GM11168 (cell line): ENCODE measurements at regions not wholly inside any gene's neighbourhood (a gene's known extent, or its start where the extent isn't known, plus 50 kb on each side); places are given as distances from the start of the nearest gene placed in this dataset.

Source experiments
- in situ Hi-C: fragments of 300-500 bp; cut with MboI; formaldehyde crosslinking; loops from one replicate; pipeline ENCODE4 v1.12.0; 2022; ENCODE audit warnings: low sequenced_read_pairs; ENCODE audit not compliant: unreplicated experiment

- in situ Hi-C loops = no loop called here
Observed at GRCh38 chr15:47399100-47399499, 318.2 kb upstream of the SEMA6D start.

GRCh38 chr15:47400603-47401002, 316.7 kb upstream of the SEMA6D start:
- in situ Hi-C loops = no loop called here

GRCh38 chr15:47401427-47401826, 315.9 kb upstream of the SEMA6D start:
- in situ Hi-C loops = no loop called here

GRCh38 chr15:47402829-47403228, 314.5 kb upstream of the SEMA6D start:
- in situ Hi-C loops = no loop called here

GRCh38 chr15:47404877-47405276, 312.4 kb upstream of the SEMA6D start:
- in situ Hi-C loops = no loop called here

GRCh38 chr15:47405365-47406162, 311.7 kb upstream of the SEMA6D start:
- in situ Hi-C loops = no loop called here

- in situ Hi-C loops = no loop called here
Observed at GRCh38 chr15:47407692-47408091, 309.6 kb upstream of the SEMA6D start.

GRCh38 chr15:47409038-47409437, 308.3 kb upstream of the SEMA6D start:
- in situ Hi-C loops = no loop called here

- in situ Hi-C loops = no loop called here
Observed at GRCh38 chr15:47409600-47409999, 307.7 kb upstream of the SEMA6D start.

- in situ Hi-C loops = no loop called here
Observed at GRCh38 chr15:47410247-47410646, 307.1 kb upstream of the SEMA6D start.

GRCh38 chr15:47411733-47412132, 305.6 kb upstream of the SEMA6D start:
- in situ Hi-C loops = no loop called here

GRCh38 chr15:47412136-47412535, 305.2 kb upstream of the SEMA6D start:
- in situ Hi-C loops = no loop called here

GRCh38 chr15:47412802-47413201, 304.5 kb upstream of the SEMA6D start:
- in situ Hi-C loops = no loop called here

GRCh38 chr15:47414207-47414606, 303.1 kb upstream of the SEMA6D start:
- in situ Hi-C loops = no loop called here

GRCh38 chr15:47415539-47415971, 301.8 kb upstream of the SEMA6D start:
- in situ Hi-C loops = no loop called here

- in situ Hi-C loops = no loop called here
Observed at GRCh38 chr15:47422881-47423665, 294.2 kb upstream of the SEMA6D start.

- in situ Hi-C loops = no loop called here
Observed at GRCh38 chr15:47427463-47427862, 289.8 kb upstream of the SEMA6D start.

- in situ Hi-C loops = no loop called here
Observed at GRCh38 chr15:47429376-47429775, 287.9 kb upstream of the SEMA6D start.

GRCh38 chr15:47431501-47431900, 285.8 kb upstream of the SEMA6D start:
- in situ Hi-C loops = no loop called here

GRCh38 chr15:47432826-47433225, 284.5 kb upstream of the SEMA6D start:
- in situ Hi-C loops = no loop called here

GRCh38 chr15:47434596-47434995, 282.7 kb upstream of the SEMA6D start:
- in situ Hi-C loops = no loop called here
